D721Med (cell line): ENCODE measurements at regions not wholly inside any gene's neighbourhood (a gene's known extent, or its start where the extent isn't known, plus 50 kb on each side); places are given as distances from the start of the nearest gene placed in this dataset.

Experiments used
- DNase-seq: peaks from one replicate; pipeline ENCODE4 v3.0.0; 2011; ENCODE audit warnings: low spot score; ENCODE audit not compliant: insufficient read length
- FAIRE-seq: peaks from 2 replicates; lab custom pipeline; 2011; peaks lifted over from hg19 to GRCh38; lab: Jason Lieb, UNC
- TF ChIP-seq, protein P1 (sequence below): IDR thresholded peaks from 2 replicates; pipeline ENCODE4 v1.5.1; 2012; ENCODE audit warnings: mild to moderate bottlenecking, control low read depth; ENCODE audit not compliant: insufficient read depth; ENCODE audit errors: missing control alignments

- TF ChIP-seq, protein P1, sequence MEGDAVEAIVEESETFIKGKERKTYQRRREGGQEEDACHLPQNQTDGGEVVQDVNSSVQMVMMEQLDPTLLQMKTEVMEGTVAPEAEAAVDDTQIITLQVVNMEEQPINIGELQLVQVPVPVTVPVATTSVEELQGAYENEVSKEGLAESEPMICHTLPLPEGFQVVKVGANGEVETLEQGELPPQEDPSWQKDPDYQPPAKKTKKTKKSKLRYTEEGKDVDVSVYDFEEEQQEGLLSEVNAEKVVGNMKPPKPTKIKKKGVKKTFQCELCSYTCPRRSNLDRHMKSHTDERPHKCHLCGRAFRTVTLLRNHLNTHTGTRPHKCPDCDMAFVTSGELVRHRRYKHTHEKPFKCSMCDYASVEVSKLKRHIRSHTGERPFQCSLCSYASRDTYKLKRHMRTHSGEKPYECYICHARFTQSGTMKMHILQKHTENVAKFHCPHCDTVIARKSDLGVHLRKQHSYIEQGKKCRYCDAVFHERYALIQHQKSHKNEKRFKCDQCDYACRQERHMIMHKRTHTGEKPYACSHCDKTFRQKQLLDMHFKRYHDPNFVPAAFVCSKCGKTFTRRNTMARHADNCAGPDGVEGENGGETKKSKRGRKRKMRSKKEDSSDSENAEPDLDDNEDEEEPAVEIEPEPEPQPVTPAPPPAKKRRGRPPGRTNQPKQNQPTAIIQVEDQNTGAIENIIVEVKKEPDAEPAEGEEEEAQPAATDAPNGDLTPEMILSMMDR = no peak
- no peak for FAIRE-seq
- DNase-seq = no peak
These were observed 49.8 kb upstream of the SCAF4 start for GRCh38 chr21:31781737-31782136.
